ENCODE measurements at regions not wholly inside any gene's neighbourhood (a gene's known extent, or its start where the extent isn't known, plus 50 kb on each side); places are given as distances from the start of the nearest gene placed in this dataset.

- TF ChIP-seq POLR2A (IDR thresholded peaks at IDR 0.05), result no peak
- TF ChIP-seq, protein P1, sequence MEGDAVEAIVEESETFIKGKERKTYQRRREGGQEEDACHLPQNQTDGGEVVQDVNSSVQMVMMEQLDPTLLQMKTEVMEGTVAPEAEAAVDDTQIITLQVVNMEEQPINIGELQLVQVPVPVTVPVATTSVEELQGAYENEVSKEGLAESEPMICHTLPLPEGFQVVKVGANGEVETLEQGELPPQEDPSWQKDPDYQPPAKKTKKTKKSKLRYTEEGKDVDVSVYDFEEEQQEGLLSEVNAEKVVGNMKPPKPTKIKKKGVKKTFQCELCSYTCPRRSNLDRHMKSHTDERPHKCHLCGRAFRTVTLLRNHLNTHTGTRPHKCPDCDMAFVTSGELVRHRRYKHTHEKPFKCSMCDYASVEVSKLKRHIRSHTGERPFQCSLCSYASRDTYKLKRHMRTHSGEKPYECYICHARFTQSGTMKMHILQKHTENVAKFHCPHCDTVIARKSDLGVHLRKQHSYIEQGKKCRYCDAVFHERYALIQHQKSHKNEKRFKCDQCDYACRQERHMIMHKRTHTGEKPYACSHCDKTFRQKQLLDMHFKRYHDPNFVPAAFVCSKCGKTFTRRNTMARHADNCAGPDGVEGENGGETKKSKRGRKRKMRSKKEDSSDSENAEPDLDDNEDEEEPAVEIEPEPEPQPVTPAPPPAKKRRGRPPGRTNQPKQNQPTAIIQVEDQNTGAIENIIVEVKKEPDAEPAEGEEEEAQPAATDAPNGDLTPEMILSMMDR (IDR thresholded peaks at IDR 0.05), result no peak
Observed at GRCh38 chr2:53493210-53493609, 274.4 kb upstream of the CHAC2 start.

All from Peyer's patch (tissue), 4 donors.